Esophagus muscularis mucosa (tissue), 3 donors: ENCODE measurements at regions not wholly inside any gene's neighbourhood (a gene's known extent, or its start where the extent isn't known, plus 50 kb on each side); places are given as distances from the start of the nearest gene placed in this dataset.

Experiments
- POLR2A ChIP-seq: fragments of 450-650 bp; IDR thresholded peaks from one replicate; pipeline ENCODE4 v1.6.1; 2017; ENCODE audit warnings: antibody characterized with exemption, moderate library complexity, mild to moderate bottlenecking, low read depth
- TF ChIP-seq, protein P1 (sequence below), 3 experiments: fragments of 200-600 bp in 2 of 3; fragments of 450-650 bp in 1 of 3; sonication (generic) in 2 of 3; IDR thresholded peaks; one replicate each; pipeline ENCODE4 v1.5.1; 2017 to 2019; ENCODE audit warnings: antibody characterized with exemption in 3 of 3, mild to moderate bottlenecking in 2 of 3, moderate library complexity in 1 of 3

DNA sequence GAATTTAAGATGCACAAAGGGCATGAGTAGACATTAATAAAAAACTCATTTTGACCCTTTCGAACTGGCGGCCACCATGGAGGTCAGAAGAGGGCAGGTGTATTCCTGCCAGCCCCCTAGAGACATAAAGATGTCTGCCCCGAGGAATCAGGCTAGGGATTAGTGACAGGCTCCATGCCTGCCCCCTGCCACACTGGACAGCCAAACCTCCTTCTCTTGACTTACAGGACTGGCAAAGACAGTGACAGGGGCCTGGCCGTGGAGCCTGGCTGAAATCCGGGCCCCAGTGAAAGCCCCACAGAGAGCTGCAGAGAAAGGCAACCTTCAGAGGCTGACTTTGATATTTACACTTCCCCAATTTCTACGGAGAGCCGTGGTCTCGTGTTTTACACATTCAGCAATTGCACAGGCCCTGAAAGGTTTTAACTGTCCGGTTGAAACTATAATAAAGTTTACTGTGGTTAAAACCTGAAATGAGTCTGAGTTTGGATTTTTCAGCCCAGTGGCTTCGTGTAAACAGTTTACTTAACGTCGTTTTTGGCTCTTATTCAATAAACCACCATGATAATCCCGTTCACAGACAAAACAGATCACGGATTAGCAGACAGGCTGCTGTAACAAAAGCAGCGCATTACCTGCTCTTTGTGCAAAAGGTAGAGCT is 243.9 kb upstream of the MYOCD start:
- TF ChIP-seq, protein P1, sequence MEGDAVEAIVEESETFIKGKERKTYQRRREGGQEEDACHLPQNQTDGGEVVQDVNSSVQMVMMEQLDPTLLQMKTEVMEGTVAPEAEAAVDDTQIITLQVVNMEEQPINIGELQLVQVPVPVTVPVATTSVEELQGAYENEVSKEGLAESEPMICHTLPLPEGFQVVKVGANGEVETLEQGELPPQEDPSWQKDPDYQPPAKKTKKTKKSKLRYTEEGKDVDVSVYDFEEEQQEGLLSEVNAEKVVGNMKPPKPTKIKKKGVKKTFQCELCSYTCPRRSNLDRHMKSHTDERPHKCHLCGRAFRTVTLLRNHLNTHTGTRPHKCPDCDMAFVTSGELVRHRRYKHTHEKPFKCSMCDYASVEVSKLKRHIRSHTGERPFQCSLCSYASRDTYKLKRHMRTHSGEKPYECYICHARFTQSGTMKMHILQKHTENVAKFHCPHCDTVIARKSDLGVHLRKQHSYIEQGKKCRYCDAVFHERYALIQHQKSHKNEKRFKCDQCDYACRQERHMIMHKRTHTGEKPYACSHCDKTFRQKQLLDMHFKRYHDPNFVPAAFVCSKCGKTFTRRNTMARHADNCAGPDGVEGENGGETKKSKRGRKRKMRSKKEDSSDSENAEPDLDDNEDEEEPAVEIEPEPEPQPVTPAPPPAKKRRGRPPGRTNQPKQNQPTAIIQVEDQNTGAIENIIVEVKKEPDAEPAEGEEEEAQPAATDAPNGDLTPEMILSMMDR (IDR thresholded peaks at IDR 0.05) = no peak
- TF ChIP-seq POLR2A = no peak
